ENCODE measurements at regions not wholly inside any gene's neighbourhood (a gene's known extent, or its start where the extent isn't known, plus 50 kb on each side); places are given as distances from the start of the nearest gene placed in this dataset.

DNA sequence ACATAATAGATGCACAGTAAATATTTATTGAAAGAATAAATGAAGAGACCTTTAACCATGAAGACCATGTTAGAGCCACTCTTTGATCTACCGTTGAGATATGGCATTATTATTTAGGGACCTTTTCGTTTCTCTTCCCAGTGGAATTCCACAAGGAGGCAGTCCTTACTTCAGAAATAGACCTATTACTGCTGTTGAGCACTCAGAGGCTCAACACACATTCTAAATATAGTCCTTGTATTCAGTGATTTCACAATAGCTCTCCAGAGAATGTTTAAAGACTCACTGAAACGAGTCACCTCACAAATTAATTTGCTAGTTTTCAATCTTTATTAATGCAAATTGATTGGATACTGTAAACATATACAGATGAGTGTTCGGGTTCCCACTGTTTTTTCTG, 603.8 kb downstream of the CDH8 start (continued):
- no peak for TF ChIP-seq YY1 (IDR thresholded peaks at IDR 0.05)

DNA sequence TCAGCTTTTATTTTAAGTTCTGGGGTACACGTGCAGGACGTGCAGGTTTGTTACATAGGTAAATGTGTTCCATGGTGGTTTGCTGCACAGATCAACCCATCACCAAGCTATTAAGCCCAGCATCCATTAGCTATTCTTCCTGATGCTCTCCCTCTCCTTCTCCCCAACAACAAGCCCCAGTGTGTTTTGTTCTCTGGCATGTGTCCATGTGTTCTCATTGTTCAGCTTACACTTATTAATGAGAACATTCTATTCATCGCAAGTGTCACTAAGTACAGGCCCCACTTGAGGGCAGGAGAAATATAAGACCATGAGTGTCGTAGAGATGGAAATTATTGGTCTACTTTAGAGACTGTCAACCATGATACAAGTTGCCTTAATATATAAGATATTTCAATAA, 615.1 kb downstream of the CDH8 start:
- Histone ChIP-seq H3K4me3 (ENCODE audit: low read depth in 1 of 3, low read length in 3 of 3) (no peak overlapping the region), H3K27ac (ENCODE audit: low read depth in 1 of 2, low read length in 2 of 2) (no peak overlapping the region), H3K9ac (ENCODE audit: low read depth in 1 of 2, low read length in 2 of 2) (no peak overlapping the region), H3K9me3 (ENCODE audit: control insufficient read depth in 4 of 4, low read length in 3 of 4) (no peaks in the 10 kb centered on the region), H3K36me3 (ENCODE audit: control insufficient read depth in 4 of 4, insufficient read depth in 3 of 4, low read depth in 1 of 4, low read length in 3 of 4) (no peaks in the 10 kb centered on the region), H3K27me3 (ENCODE audit: control insufficient read depth in 4 of 4, insufficient read depth in 4 of 4, low read length in 3 of 4) (peaks cover 0 to 2% (median 0%) of the 10 kb centered on the region in 4 donors), H3K4me1 (ENCODE audit: control insufficient read depth in 4 of 4, insufficient read depth in 4 of 4, low read length in 3 of 4) (no peaks in the 10 kb centered on the region)
- 85% methylated on average over 4 of the region's 4 CpGs for WGBS
- no peak for DNase-seq (ENCODE audit: low spot score)
- no peak for TF ChIP-seq RAD21 (IDR thresholded peaks at IDR 0.05)
- TF ChIP-seq, protein P1, sequence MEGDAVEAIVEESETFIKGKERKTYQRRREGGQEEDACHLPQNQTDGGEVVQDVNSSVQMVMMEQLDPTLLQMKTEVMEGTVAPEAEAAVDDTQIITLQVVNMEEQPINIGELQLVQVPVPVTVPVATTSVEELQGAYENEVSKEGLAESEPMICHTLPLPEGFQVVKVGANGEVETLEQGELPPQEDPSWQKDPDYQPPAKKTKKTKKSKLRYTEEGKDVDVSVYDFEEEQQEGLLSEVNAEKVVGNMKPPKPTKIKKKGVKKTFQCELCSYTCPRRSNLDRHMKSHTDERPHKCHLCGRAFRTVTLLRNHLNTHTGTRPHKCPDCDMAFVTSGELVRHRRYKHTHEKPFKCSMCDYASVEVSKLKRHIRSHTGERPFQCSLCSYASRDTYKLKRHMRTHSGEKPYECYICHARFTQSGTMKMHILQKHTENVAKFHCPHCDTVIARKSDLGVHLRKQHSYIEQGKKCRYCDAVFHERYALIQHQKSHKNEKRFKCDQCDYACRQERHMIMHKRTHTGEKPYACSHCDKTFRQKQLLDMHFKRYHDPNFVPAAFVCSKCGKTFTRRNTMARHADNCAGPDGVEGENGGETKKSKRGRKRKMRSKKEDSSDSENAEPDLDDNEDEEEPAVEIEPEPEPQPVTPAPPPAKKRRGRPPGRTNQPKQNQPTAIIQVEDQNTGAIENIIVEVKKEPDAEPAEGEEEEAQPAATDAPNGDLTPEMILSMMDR (IDR thresholded peaks at IDR 0.05; ENCODE audit: low read depth, low read length, missing input control) = no peak
- TF ChIP-seq HNF4A (conservative IDR thresholded peaks at IDR 0.05) = no peak
- TF ChIP-seq, protein P2, sequence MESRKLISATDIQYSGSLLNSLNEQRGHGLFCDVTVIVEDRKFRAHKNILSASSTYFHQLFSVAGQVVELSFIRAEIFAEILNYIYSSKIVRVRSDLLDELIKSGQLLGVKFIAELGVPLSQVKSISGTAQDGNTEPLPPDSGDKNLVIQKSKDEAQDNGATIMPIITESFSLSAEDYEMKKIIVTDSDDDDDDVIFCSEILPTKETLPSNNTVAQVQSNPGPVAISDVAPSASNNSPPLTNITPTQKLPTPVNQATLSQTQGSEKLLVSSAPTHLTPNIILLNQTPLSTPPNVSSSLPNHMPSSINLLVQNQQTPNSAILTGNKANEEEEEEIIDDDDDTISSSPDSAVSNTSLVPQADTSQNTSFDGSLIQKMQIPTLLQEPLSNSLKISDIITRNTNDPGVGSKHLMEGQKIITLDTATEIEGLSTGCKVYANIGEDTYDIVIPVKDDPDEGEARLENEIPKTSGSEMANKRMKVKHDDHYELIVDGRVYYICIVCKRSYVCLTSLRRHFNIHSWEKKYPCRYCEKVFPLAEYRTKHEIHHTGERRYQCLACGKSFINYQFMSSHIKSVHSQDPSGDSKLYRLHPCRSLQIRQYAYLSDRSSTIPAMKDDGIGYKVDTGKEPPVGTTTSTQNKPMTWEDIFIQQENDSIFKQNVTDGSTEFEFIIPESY (IDR thresholded peaks at IDR 0.05) = no peak
- TF ChIP-seq GABPA (IDR thresholded peaks at IDR 0.05 in 1 of 2, conservative IDR thresholded peaks at IDR 0.05 in 1 of 2) = no peak
- TF ChIP-seq RXRA (IDR thresholded peaks at IDR 0.05) = no peak
- TF ChIP-seq FOXA1 (IDR thresholded peaks at IDR 0.05) = no peak
- no peak for TF ChIP-seq YY1 (IDR thresholded peaks at IDR 0.05)
- TF ChIP-seq FOXA2 (IDR thresholded peaks at IDR 0.05) = no peak
- no peak for TF ChIP-seq JUND (IDR thresholded peaks at IDR 0.05)
- TF ChIP-seq SP1 (IDR thresholded peaks at IDR 0.05) = no peak
- TF ChIP-seq TAF1 (conservative IDR thresholded peaks at IDR 0.05) = no peak
- TF ChIP-seq EGR1 (IDR thresholded peaks at IDR 0.05; ENCODE audit: low read depth in 2 of 2) = no peak

DNA sequence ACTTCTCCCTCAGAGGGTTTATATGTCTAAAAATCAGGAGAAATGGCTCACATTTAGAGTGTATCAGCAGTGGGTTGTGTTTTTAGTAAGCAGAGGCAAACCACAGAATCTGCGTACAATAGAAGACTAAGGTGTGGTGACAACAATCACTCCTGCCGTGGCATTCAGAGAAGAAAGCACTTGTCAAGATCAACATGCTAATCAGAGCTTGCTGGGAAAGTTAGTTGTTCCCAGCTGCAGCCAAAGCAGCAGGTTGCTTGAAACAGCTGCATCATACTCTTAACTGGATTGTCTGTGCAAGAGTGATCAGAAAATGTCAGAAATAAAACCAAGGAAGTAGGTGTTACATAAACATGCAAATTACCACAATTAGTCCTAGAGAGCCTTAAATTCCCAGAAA, 616.4 kb downstream of the CDH8 start:
- no peak overlapping the region for H3K27ac ChIP-seq (ENCODE audit: low read depth in 1 of 2, low read length in 2 of 2)
- H3K4me1 ChIP-seq (ENCODE audit: control insufficient read depth in 4 of 4, insufficient read depth in 4 of 4, low read length in 3 of 4) = no peaks in the 10 kb centered on the region
- H3K27me3 ChIP-seq (ENCODE audit: control insufficient read depth in 4 of 4, insufficient read depth in 4 of 4, low read length in 3 of 4) = peaks cover 0 to 2% (median 0%) of the 10 kb centered on the region in 4 donors
- 25% methylated on average over 2 of the region's 2 CpGs for WGBS
- H3K9ac ChIP-seq (ENCODE audit: low read depth in 1 of 2, low read length in 2 of 2) = no peak overlapping the region
- H3K36me3 ChIP-seq (ENCODE audit: control insufficient read depth in 4 of 4, insufficient read depth in 3 of 4, low read depth in 1 of 4, low read length in 3 of 4) = no peaks in the 10 kb centered on the region
- H3K4me3 ChIP-seq (ENCODE audit: low read depth in 1 of 3, low read length in 3 of 3) = no peak overlapping the region
- no peak for DNase-seq (ENCODE audit: low spot score)
- H3K9me3 ChIP-seq (ENCODE audit: control insufficient read depth in 4 of 4, low read length in 3 of 4) = no peaks in the 10 kb centered on the region
- TF ChIP-seq NR2F2 (IDR thresholded peaks at IDR 0.05) = no peak
- no peak for TF ChIP-seq TAF1 (conservative IDR thresholded peaks at IDR 0.05)
- TF ChIP-seq, protein P3, sequence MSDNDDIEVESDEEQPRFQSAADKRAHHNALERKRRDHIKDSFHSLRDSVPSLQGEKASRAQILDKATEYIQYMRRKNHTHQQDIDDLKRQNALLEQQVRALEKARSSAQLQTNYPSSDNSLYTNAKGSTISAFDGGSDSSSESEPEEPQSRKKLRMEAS (IDR thresholded peaks at IDR 0.05) = no peak
- TF ChIP-seq FOXA1 (IDR thresholded peaks at IDR 0.05) = no peak
- TF ChIP-seq YY1 (IDR thresholded peaks at IDR 0.05) = no peak
- no peak for TF ChIP-seq HNF4G (IDR thresholded peaks at IDR 0.05)
- TF ChIP-seq, protein P4, sequence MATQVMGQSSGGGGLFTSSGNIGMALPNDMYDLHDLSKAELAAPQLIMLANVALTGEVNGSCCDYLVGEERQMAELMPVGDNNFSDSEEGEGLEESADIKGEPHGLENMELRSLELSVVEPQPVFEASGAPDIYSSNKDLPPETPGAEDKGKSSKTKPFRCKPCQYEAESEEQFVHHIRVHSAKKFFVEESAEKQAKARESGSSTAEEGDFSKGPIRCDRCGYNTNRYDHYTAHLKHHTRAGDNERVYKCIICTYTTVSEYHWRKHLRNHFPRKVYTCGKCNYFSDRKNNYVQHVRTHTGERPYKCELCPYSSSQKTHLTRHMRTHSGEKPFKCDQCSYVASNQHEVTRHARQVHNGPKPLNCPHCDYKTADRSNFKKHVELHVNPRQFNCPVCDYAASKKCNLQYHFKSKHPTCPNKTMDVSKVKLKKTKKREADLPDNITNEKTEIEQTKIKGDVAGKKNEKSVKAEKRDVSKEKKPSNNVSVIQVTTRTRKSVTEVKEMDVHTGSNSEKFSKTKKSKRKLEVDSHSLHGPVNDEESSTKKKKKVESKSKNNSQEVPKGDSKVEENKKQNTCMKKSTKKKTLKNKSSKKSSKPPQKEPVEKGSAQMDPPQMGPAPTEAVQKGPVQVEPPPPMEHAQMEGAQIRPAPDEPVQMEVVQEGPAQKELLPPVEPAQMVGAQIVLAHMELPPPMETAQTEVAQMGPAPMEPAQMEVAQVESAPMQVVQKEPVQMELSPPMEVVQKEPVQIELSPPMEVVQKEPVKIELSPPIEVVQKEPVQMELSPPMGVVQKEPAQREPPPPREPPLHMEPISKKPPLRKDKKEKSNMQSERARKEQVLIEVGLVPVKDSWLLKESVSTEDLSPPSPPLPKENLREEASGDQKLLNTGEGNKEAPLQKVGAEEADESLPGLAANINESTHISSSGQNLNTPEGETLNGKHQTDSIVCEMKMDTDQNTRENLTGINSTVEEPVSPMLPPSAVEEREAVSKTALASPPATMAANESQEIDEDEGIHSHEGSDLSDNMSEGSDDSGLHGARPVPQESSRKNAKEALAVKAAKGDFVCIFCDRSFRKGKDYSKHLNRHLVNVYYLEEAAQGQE (IDR thresholded peaks at IDR 0.05) = no peak
- no peak for TF ChIP-seq GABPA (IDR thresholded peaks at IDR 0.05 in 1 of 2, conservative IDR thresholded peaks at IDR 0.05 in 1 of 2)
- no peak for TF ChIP-seq FOXA2 (IDR thresholded peaks at IDR 0.05)
- TF ChIP-seq, protein P2 (IDR thresholded peaks at IDR 0.05) = no peak
- TF ChIP-seq RAD21 (IDR thresholded peaks at IDR 0.05) = no peak
- TF ChIP-seq, protein P5, sequence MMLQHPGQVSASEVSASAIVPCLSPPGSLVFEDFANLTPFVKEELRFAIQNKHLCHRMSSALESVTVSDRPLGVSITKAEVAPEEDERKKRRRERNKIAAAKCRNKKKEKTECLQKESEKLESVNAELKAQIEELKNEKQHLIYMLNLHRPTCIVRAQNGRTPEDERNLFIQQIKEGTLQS (IDR thresholded peaks at IDR 0.05) = no peak
- TF ChIP-seq HNF4A (conservative IDR thresholded peaks at IDR 0.05) = no peak
- TF ChIP-seq JUND (IDR thresholded peaks at IDR 0.05) = no peak
- TF ChIP-seq, protein P1 (IDR thresholded peaks at IDR 0.05; ENCODE audit: low read depth, low read length, missing input control) = no peak
- no peak for TF ChIP-seq SP1 (IDR thresholded peaks at IDR 0.05)
- no peak for TF ChIP-seq EGR1 (IDR thresholded peaks at IDR 0.05; ENCODE audit: low read depth in 2 of 2)

All from liver (tissue), 8 donors.